HCT116 (cell line): ENCODE measurements at regions not wholly inside any gene's neighbourhood (a gene's known extent, or its start where the extent isn't known, plus 50 kb on each side); places are given as distances from the start of the nearest gene placed in this dataset.
A peak's percentile ranks its signal among the peaks of the same experiment; 100 is the strongest.

Experiments
- ATAC-seq: fragments of 200-7000 bp; cut with Tn5 transposase; 2 replicates; pipeline ENCODE4 v1.9.1; 2020; ENCODE audit warnings: mild to moderate bottlenecking, moderate library complexity
- BruUV-seq: library from RNA; stranded (reverse); fragments of 400-500 nt; replicated peaks from 2 replicates; lab custom pipeline; 2021; lab: Mats Ljungman, UMichigan
- CTCF ChIA-PET: fragments of 300-600 bp; sonication (Branson Sonifier 250); formaldehyde crosslinking; loops from one replicate; lab custom pipeline; 2021; ENCODE audit warnings: antibody characterized with exemption; lab: Charles Lee
- POLR2A ChIA-PET: fragments of 300-600, 350-600 bp; sonication (Branson Sonifier 250); formaldehyde crosslinking; loops from one replicate; lab custom pipeline; 2021; ENCODE audit warnings: antibody characterized with exemption; lab: Charles Lee
- RAD21 ChIA-PET, 2 experiments: fragments of 300-600 bp; sonication (Branson Sonifier 250); formaldehyde crosslinking; loops; one replicate each; lab custom pipeline; 2023; ENCODE audit warnings: low total read pairs in 2 of 2; ENCODE audit not compliant: uncharacterized antibody in 2 of 2, unreplicated experiment in 2 of 2, low non-redundant PET in 1 of 2; lab: Charles Lee
- DNase-seq: peaks from one replicate; pipeline ENCODE4 v3.0.0-alpha.2; 2010; ENCODE audit warnings: low read depth, low spot score
- H2AFZ ChIP-seq: fragments of 200-600 bp; shearing (Covaris generic), sonication (generic); 2 replicates; pipeline ENCODE4 v1.6.1; 2017; ENCODE audit warnings: low read depth, mixed run types, mixed read lengths, antibody characterized with exemption, low read length; ENCODE audit not compliant: poor library complexity, severe bottlenecking
- H3K27ac ChIP-seq: 2 replicates; pipeline ENCODE4 v1.5.1; 2012; ENCODE audit warnings: low read depth, low read length
- H3K27me3 ChIP-seq: fragments of 200-600 bp; sonication (generic); 2 replicates; pipeline ENCODE4 v1.6.1; 2016; ENCODE audit warnings: mixed run types, low read length, mixed read lengths; ENCODE audit not compliant: insufficient read depth
- H3K36me3 ChIP-seq, 2 experiments: fragments of 200-500 bp in 1 of 2; fragments of 200-600 bp in 1 of 2; sonication (Bioruptor generic) in 1 of 2; sonication (generic) in 1 of 2; 2 replicates each; pipeline versions ENCODE4 v1.5.1 to v1.6.1; 2014 to 2016; ENCODE audit warnings: low read length in 2 of 2, inconsistent platforms in 1 of 2, mixed read lengths in 1 of 2, mixed run types in 1 of 2; ENCODE audit not compliant: insufficient read depth in 2 of 2, control insufficient read depth in 1 of 2
- H3K4me1 ChIP-seq, 2 experiments: fragments of 200-600 bp in 1 of 2; sonication (generic) in 1 of 2; 2 replicates each; pipeline versions ENCODE4 v1.5.1 to v1.6.1; 2012 to 2017; ENCODE audit warnings: low read length in 2 of 2, inconsistent platforms in 1 of 2, mild to moderate bottlenecking in 1 of 2, mixed read lengths in 1 of 2, mixed run types in 1 of 2, moderate library complexity in 1 of 2; ENCODE audit not compliant: insufficient read depth in 2 of 2, control insufficient read depth in 1 of 2
- H3K4me2 ChIP-seq: fragments of 200-600 bp; sonication (generic); 2 replicates; pipeline ENCODE4 v1.6.1; 2017; ENCODE audit warnings: mixed run types, low read length, mixed read lengths
- H3K4me3 ChIP-seq, 2 experiments: fragments of 200-600 bp in 1 of 2; sonication (generic) in 1 of 2; replicated peaks in 1 of 2; 2 replicates each; pipeline ENCODE4 v1.5.1; 2011 to 2016; ENCODE audit warnings: low read length in 2 of 2, control low read depth in 1 of 2, low read depth in 1 of 2, mild to moderate bottlenecking in 1 of 2, mixed read lengths in 1 of 2, mixed run types in 1 of 2
- H3K79me2 ChIP-seq: fragments of 200-600 bp; sonication (generic); 2 replicates; pipeline ENCODE4 v1.6.1; 2017; ENCODE audit warnings: mild to moderate bottlenecking, mixed run types, low read length, moderate library complexity, mixed read lengths; ENCODE audit not compliant: insufficient read depth
- H3K9ac ChIP-seq: fragments of 200-600 bp; sonication (generic); 2 replicates; pipeline ENCODE4 v1.6.1; 2016; ENCODE audit warnings: low read length, mixed read lengths
- H3K9me2 ChIP-seq: fragments of 200-600 bp; sonication (generic), shearing (Covaris generic); 2 replicates; pipeline ENCODE4 v1.6.1; 2017; ENCODE audit warnings: mixed run types, mild to moderate bottlenecking, moderate library complexity; ENCODE audit not compliant: insufficient read depth
- H3K9me3 ChIP-seq, 2 experiments: fragments of 200-500 bp in 1 of 2; fragments of 200-600 bp in 1 of 2; sonication (Bioruptor generic) in 1 of 2; sonication (generic) in 1 of 2; 2 replicates each; pipeline ENCODE4 v1.6.1; 2014 to 2017; ENCODE audit warnings: low read length in 2 of 2, mixed read lengths in 2 of 2, inconsistent platforms in 1 of 2, low read depth in 1 of 2, mild to moderate bottlenecking in 1 of 2, mixed run types in 1 of 2, moderate library complexity in 1 of 2; ENCODE audit not compliant: control insufficient read depth in 1 of 2, insufficient read depth in 1 of 2
- H4K20me1 ChIP-seq: fragments of 200-600 bp; sonication (generic), shearing (Covaris generic); 2 replicates; pipeline ENCODE4 v1.6.1; 2017; ENCODE audit warnings: mixed run types, mild to moderate bottlenecking, moderate library complexity; ENCODE audit not compliant: insufficient read depth
- ATF3 ChIP-seq: IDR thresholded peaks from 2 replicates; pipeline ENCODE4 v1.6.1; 2012
- CTCF ChIP-seq, 3 experiments: fragments of 200-600 bp in 1 of 3; sonication (generic) in 1 of 3; IDR thresholded peaks in 2 of 3; conservative IDR thresholded peaks in 1 of 3; 2 replicates each; pipeline ENCODE4 v1.5.1; 2012 to 2017; ENCODE audit warnings: low read depth in 2 of 3, low read length in 2 of 3, antibody characterized with exemption in 1 of 3, borderline replicate concordance in 1 of 3, control low read depth in 1 of 3, mild to moderate bottlenecking in 1 of 3, mixed read lengths in 1 of 3, mixed run types in 1 of 3, moderate library complexity in 1 of 3; ENCODE audit not compliant: insufficient read depth in 1 of 3
- EGR1 ChIP-seq: IDR thresholded peaks from 2 replicates; pipeline ENCODE4 v1.6.1; 2012; ENCODE audit warnings: low read depth
- EZH2phosphoT487 ChIP-seq: fragments of 200-600 bp; IDR thresholded peaks from 2 replicates; pipeline ENCODE4 v1.6.1; 2018; ENCODE audit warnings: antibody characterized with exemption, borderline replicate concordance
- MAX ChIP-seq: IDR thresholded peaks from 2 replicates; pipeline ENCODE4 v1.6.1; 2012
- SIN3A ChIP-seq: IDR thresholded peaks from 2 replicates; pipeline ENCODE4 v1.6.1; 2012; ENCODE audit warnings: low read depth
- SP1 ChIP-seq: IDR thresholded peaks from 2 replicates; pipeline ENCODE4 v1.6.1; 2012; ENCODE audit warnings: low read depth
- TCF7L2 ChIP-seq: IDR thresholded peaks from 2 replicates; pipeline ENCODE4 v1.7.0; 2011; ENCODE audit warnings: borderline replicate concordance, inconsistent platforms; ENCODE audit not compliant: insufficient read depth, insufficient read length; ENCODE audit errors: extremely low read depth
- ZNF274 ChIP-seq: fragments of 200-500 bp; sonication (Bioruptor generic); IDR thresholded peaks from 2 replicates; pipeline ENCODE4 v1.6.1; 2014; ENCODE audit warnings: mild to moderate bottlenecking, low read depth, low read length, inconsistent platforms
- intact Hi-C: fragments of 100-400 bp; cut with micrococcal nuclease; formaldehyde crosslinking; loops from 2 replicates; pipeline ENCODE4 v1.10.0; 2022

GRCh38 chr1:106975944-106976343 lies 80.5 kb upstream of the PRMT6 start:
- Histone ChIP-seq H3K27me3 (no peaks in the 10 kb centered on the region), H3K79me2 (no peaks in the 10 kb centered on the region), H3K9me2 (no peaks in the 10 kb centered on the region), H3K36me3 (no peaks in the 10 kb centered on the region), H4K20me1 (no peaks in the 10 kb centered on the region), H3K4me1 (no peaks in the 10 kb centered on the region), H3K9ac (no peak overlapping the region), H3K4me3 (no peak overlapping the region), H3K9me3 (peaks cover 0 to 9% of the 10 kb centered on the region in 2 experiments; a peak in 1 of 4 replicates), H2AFZ (no peak overlapping the region), H3K4me2 (no peak overlapping the region), H3K27ac (no peak overlapping the region)
- intact Hi-C loops, result no loop called here
- no peak for TF ChIP-seq ZNF274
- peak in 1 of 3 experiments; percentile 6; a peak in 1 of 6 replicates for TF ChIP-seq CTCF (IDR thresholded peaks at IDR 0.05 in 2 of 3, conservative IDR thresholded peaks at IDR 0.05 in 1 of 3; ENCODE audit: borderline replicate concordance in 1 of 3, insufficient read depth in 1 of 3, low read depth in 2 of 3, low read length in 2 of 3)
- no peak for TF ChIP-seq SP1
- no peak for TF ChIP-seq ATF3
- no peak for TF ChIP-seq EZH2phosphoT487
- ChIA-PET POLR2A (no interaction called here), RAD21 (no interaction called here), CTCF (no interaction called here)
- no peak for ATAC-seq
- no TSS peak for BruUV-seq
- DNase-seq, result no peak

- no peak for ATAC-seq
- no peak overlapping the region for H3K27ac ChIP-seq
Observed at GRCh38 chr1:106978477-106979322, 77.8 kb upstream of the PRMT6 start.

More at GRCh38 chr1:106978477-106979322, 77.8 kb upstream of the PRMT6 start:
- Histone ChIP-seq H3K79me2 (no peaks in the 10 kb centered on the region), H4K20me1 (no peaks in the 10 kb centered on the region), H3K4me3 (no peak overlapping the region), H3K9me3 (peaks cover 0 to 9% of the 10 kb centered on the region in 2 experiments; a peak in 1 of 4 replicates), H3K27me3 (no peaks in the 10 kb centered on the region), H3K9me2 (no peaks in the 10 kb centered on the region), H3K4me2 (no peak overlapping the region), H3K4me1 (no peaks in the 10 kb centered on the region), H2AFZ (no peak overlapping the region), H3K9ac (no peak overlapping the region), H3K36me3 (no peaks in the 10 kb centered on the region)
- TF ChIP-seq EGR1 (no peak), TCF7L2 (no peak), SIN3A (no peak), MAX (no peak), ZNF274 (no peak)
- intact Hi-C loops, result no loop called here
- ChIA-PET CTCF (no interaction called here), POLR2A (no interaction called here), RAD21 (no interaction called here)
- BruUV-seq, result no TSS peak
- DNase-seq, result no peak
